ENCODE measurements at regions not wholly inside any gene's neighbourhood (a gene's known extent, or its start where the extent isn't known, plus 50 kb on each side); places are given as distances from the start of the nearest gene placed in this dataset.

DNA sequence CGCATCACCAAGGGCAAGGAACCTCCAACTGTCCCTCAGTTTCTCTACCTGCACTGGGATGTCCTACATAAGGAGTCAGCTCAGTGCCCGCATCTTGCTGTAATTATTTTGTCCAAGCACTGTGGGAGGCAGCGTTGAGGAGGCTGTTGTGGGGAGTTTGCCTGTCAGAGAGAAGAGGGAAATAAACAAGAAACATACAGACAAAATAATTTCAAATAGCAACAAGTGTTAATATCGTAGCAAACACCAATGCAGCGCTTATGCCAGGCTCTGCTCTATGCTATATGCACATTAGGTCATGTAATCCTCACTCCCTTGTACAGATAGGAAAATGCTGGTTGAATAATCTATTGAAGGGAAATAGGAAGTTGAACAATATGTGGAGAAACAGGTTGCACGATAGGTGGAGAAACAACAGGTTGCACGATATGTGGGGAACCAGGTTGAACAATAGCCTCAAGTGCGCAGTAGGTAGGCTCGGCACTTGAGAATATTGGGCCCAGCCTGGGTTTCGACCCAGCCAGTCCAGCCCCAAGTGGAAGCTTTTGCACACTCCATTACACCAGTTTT, 91.2 kb upstream of the SIRPA start:
- Histone ChIP-seq H3K36me3 (ENCODE audit: control insufficient read depth in 2 of 2, insufficient read depth in 2 of 2, low read length in 1 of 2) (no peaks in the 10 kb centered on the region), H3K4me2 (ENCODE audit: control insufficient read depth, insufficient read depth) (peak overlapping the region; percentile 88), H3K27me3 (replicated peaks in 1 of 2; ENCODE audit: control insufficient read depth in 2 of 2, insufficient read depth in 2 of 2, low read length in 1 of 2) (peaks cover 2% of the 10 kb centered on the region in 2 experiments; a peak in 1 of 4 replicates), H3K79me2 (ENCODE audit: control insufficient read depth, insufficient read depth, low read length) (no peaks in the 10 kb centered on the region), H4K20me1 (ENCODE audit: control insufficient read depth, insufficient read depth) (no peaks in the 10 kb centered on the region), H3K4me3 (peak overlapping the region; percentile 62; the same call in 1 of the 2 replicates), H3K4me1 (ENCODE audit: control insufficient read depth, insufficient read depth, low read length) (peaks cover 13% of the 10 kb centered on the region), H2AFZ (ENCODE audit: control insufficient read depth, low read depth, low read length) (peak overlapping the region; percentile 16), H3K27ac (ENCODE audit: control insufficient read depth, insufficient read depth) (no peak overlapping the region), H3K9ac (ENCODE audit: control insufficient read depth, insufficient read depth, low read length) (peak overlapping the region; percentile 35; the same call in 1 of the 2 replicates), H3K9me3 (replicated peaks; ENCODE audit: control insufficient read depth, insufficient read depth, low read length) (no peaks in the 10 kb centered on the region)
- WGBS (ENCODE audit: insufficient coverage, insufficient replicate concordance, low lambda C conversion rate, missing lambda C conversion rate) = 61% methylated on average over 10 of the region's 10 CpGs
- TF ChIP-seq SUZ12 (IDR thresholded peaks at IDR 0.05; ENCODE audit: unreplicated experiment) (no peak), ZNF384 (IDR thresholded peaks at IDR 0.05; ENCODE audit: borderline replicate concordance, low read depth, low read length) (no peak), CREB1 (IDR thresholded peaks at IDR 0.05; ENCODE audit: low read depth) (no peak), LARP7 (IDR thresholded peaks at IDR 0.05) (no peak), SREBF1 (IDR thresholded peaks at IDR 0.05; ENCODE audit: low read length) (no peak), DPF2 (IDR thresholded peaks at IDR 0.05) (no peak), SPI1 (IDR thresholded peaks at IDR 0.05; ENCODE audit: borderline replicate concordance, insufficient read depth, low read depth, low read length) (no peak), KDM1A (IDR thresholded peaks at IDR 0.05; ENCODE audit: borderline replicate concordance) (no peak), PML (IDR thresholded peaks at IDR 0.05; ENCODE audit: low read length) (no peak)
- TF ChIP-seq, protein P1, sequence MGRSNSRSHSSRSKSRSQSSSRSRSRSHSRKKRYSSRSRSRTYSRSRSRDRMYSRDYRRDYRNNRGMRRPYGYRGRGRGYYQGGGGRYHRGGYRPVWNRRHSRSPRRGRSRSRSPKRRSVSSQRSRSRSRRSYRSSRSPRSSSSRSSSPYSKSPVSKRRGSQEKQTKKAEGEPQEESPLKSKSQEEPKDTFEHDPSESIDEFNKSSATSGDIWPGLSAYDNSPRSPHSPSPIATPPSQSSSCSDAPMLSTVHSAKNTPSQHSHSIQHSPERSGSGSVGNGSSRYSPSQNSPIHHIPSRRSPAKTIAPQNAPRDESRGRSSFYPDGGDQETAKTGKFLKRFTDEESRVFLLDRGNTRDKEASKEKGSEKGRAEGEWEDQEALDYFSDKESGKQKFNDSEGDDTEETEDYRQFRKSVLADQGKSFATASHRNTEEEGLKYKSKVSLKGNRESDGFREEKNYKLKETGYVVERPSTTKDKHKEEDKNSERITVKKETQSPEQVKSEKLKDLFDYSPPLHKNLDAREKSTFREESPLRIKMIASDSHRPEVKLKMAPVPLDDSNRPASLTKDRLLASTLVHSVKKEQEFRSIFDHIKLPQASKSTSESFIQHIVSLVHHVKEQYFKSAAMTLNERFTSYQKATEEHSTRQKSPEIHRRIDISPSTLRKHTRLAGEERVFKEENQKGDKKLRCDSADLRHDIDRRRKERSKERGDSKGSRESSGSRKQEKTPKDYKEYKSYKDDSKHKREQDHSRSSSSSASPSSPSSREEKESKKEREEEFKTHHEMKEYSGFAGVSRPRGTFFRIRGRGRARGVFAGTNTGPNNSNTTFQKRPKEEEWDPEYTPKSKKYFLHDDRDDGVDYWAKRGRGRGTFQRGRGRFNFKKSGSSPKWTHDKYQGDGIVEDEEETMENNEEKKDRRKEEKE (IDR thresholded peaks at IDR 0.05) = no peak
- TF ChIP-seq, protein P2, sequence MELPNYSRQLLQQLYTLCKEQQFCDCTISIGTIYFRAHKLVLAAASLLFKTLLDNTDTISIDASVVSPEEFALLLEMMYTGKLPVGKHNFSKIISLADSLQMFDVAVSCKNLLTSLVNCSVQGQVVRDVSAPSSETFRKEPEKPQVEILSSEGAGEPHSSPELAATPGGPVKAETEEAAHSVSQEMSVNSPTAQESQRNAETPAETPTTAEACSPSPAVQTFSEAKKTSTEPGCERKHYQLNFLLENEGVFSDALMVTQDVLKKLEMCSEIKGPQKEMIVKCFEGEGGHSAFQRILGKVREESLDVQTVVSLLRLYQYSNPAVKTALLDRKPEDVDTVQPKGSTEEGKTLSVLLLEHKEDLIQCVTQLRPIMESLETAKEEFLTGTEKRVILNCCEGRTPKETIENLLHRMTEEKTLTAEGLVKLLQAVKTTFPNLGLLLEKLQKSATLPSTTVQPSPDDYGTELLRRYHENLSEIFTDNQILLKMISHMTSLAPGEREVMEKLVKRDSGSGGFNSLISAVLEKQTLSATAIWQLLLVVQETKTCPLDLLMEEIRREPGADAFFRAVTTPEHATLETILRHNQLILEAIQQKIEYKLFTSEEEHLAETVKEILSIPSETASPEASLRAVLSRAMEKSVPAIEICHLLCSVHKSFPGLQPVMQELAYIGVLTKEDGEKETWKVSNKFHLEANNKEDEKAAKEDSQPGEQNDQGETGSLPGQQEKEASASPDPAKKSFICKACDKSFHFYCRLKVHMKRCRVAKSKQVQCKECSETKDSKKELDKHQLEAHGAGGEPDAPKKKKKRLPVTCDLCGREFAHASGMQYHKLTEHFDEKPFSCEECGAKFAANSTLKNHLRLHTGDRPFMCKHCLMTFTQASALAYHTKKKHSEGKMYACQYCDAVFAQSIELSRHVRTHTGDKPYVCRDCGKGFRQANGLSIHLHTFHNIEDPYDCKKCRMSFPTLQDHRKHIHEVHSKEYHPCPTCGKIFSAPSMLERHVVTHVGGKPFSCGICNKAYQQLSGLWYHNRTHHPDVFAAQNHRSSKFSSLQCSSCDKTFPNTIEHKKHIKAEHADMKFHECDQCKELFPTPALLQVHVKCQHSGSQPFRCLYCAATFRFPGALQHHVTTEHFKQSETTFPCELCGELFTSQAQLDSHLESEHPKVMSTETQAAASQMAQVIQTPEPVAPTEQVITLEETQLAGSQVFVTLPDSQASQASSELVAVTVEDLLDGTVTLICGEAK (IDR thresholded peaks at IDR 0.05; ENCODE audit: borderline replicate concordance) = no peak
- TF ChIP-seq, protein P3, sequence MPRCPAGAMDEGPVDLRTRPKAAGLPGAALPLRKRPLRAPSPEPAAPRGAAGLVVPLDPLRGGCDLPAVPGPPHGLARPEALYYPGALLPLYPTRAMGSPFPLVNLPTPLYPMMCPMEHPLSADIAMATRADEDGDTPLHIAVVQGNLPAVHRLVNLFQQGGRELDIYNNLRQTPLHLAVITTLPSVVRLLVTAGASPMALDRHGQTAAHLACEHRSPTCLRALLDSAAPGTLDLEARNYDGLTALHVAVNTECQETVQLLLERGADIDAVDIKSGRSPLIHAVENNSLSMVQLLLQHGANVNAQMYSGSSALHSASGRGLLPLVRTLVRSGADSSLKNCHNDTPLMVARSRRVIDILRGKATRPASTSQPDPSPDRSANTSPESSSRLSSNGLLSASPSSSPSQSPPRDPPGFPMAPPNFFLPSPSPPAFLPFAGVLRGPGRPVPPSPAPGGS (IDR thresholded peaks at IDR 0.05; ENCODE audit: borderline replicate concordance, insufficient read depth, low read depth, low read length, poor library complexity, severe bottlenecking) = no peak
- ChIA-PET SMC1A (ENCODE audit: uncharacterized antibody, unreplicated experiment) (interaction anchor here (1.0 to 2.1 kb wide), 3 partner anchors 93 to 367 kb away, joined by 3 to 4 read pairs (median 3); no protein-coding TSS in a partner anchor), RAD21 (ENCODE audit: unreplicated experiment) (interaction anchor here (0.8 to 1.0 kb wide), 2 partner anchors 67 to 161 kb away, joined by 3 read pairs; no protein-coding TSS in a partner anchor), POLR2A (no interaction called here), CTCF (interaction anchor here (1.3 to 3.8 kb wide), 3 partner anchors 47 to 161 kb away, joined by 4 to 28 read pairs (median 5); no protein-coding TSS in a partner anchor)
- DNase-seq (ENCODE audit: low read depth, low spot score) (no peak), ATAC-seq (no peak), FAIRE-seq (no peak)
- in situ Hi-C loops (cut with MboI) = no loop called here
- intact Hi-C loops (cut with micrococcal nuclease; ENCODE audit: unreplicated experiment) = loop anchor here (2.0 to 5.0 kb wide), 4 partner anchors 67 to 368 kb away; no protein-coding TSS in a partner anchor
- BruUV-seq (replicated peaks) = no TSS peak

Measured in GM12878 (cell line).